ENCODE measurements at regions not wholly inside any gene's neighbourhood (a gene's known extent, or its start where the extent isn't known, plus 50 kb on each side); places are given as distances from the start of the nearest gene placed in this dataset.

GRCh38 chr4:105074097-105074496 is 72.6 kb upstream of the TET2 start:
- H3K4me1 Mint-ChIP-seq, result no peaks in the 10 kb centered on the region
- no peak overlapping the region for H3K4me3 Mint-ChIP-seq
- H3K27me3 Mint-ChIP-seq (ENCODE audit: low read depth), result no peaks in the 10 kb centered on the region
- no peak overlapping the region for H3K27ac Mint-ChIP-seq
- no peaks in the 10 kb centered on the region for H3K36me3 Mint-ChIP-seq (ENCODE audit: low read depth)
- no peaks in the 10 kb centered on the region for H3K9me3 Mint-ChIP-seq
- TF ChIP-seq, protein P1, sequence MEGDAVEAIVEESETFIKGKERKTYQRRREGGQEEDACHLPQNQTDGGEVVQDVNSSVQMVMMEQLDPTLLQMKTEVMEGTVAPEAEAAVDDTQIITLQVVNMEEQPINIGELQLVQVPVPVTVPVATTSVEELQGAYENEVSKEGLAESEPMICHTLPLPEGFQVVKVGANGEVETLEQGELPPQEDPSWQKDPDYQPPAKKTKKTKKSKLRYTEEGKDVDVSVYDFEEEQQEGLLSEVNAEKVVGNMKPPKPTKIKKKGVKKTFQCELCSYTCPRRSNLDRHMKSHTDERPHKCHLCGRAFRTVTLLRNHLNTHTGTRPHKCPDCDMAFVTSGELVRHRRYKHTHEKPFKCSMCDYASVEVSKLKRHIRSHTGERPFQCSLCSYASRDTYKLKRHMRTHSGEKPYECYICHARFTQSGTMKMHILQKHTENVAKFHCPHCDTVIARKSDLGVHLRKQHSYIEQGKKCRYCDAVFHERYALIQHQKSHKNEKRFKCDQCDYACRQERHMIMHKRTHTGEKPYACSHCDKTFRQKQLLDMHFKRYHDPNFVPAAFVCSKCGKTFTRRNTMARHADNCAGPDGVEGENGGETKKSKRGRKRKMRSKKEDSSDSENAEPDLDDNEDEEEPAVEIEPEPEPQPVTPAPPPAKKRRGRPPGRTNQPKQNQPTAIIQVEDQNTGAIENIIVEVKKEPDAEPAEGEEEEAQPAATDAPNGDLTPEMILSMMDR (IDR thresholded peaks at IDR 0.05; ENCODE audit: unreplicated experiment in 3 of 3), result no peak

- H3K4me1 Mint-ChIP-seq, result no peaks in the 10 kb centered on the region
- no peaks in the 10 kb centered on the region for H3K27me3 Mint-ChIP-seq (ENCODE audit: low read depth)
- no peaks in the 10 kb centered on the region for H3K36me3 Mint-ChIP-seq (ENCODE audit: low read depth)
- H3K27ac Mint-ChIP-seq, result no peak overlapping the region
- H3K4me3 Mint-ChIP-seq, result no peak overlapping the region
- peaks cover 5% of the 10 kb centered on the region for H3K9me3 Mint-ChIP-seq
- TF ChIP-seq, protein P1 (IDR thresholded peaks at IDR 0.05; ENCODE audit: unreplicated experiment in 3 of 3), result no peak
Measured at GRCh38 chr4:105075045-105075444, 71.6 kb upstream of the TET2 start.

- Mint-ChIP-seq H3K4me3 (no peak overlapping the region), H3K27ac (no peak overlapping the region), H3K36me3 (ENCODE audit: low read depth) (no peaks in the 10 kb centered on the region), H3K4me1 (peaks cover 17% of the 10 kb centered on the region), H3K27me3 (ENCODE audit: low read depth) (no peaks in the 10 kb centered on the region), H3K9me3 (peaks cover 20% of the 10 kb centered on the region)
- TF ChIP-seq, protein P1 (IDR thresholded peaks at IDR 0.05; ENCODE audit: unreplicated experiment in 3 of 3), result no peak
Measured at GRCh38 chr4:105088110-105088879, 58.4 kb upstream of the TET2 start.

- peaks cover 24% of the 10 kb centered on the region for H3K9me3 Mint-ChIP-seq
- peak overlapping the region; percentile 67 to 78 (median 71) for H3K27ac Mint-ChIP-seq
- H3K36me3 Mint-ChIP-seq (ENCODE audit: low read depth), result no peaks in the 10 kb centered on the region
- H3K4me3 Mint-ChIP-seq, result no peak overlapping the region
- TF ChIP-seq, protein P1 (IDR thresholded peaks at IDR 0.05; ENCODE audit: unreplicated experiment in 3 of 3), result no peak
- H3K4me1 Mint-ChIP-seq, result peaks cover 17% of the 10 kb centered on the region
- H3K27me3 Mint-ChIP-seq (ENCODE audit: low read depth), result no peaks in the 10 kb centered on the region
Measured at GRCh38 chr4:105092356-105092755, 54.3 kb upstream of the TET2 start.

GRCh38 chr4:105092768-105093167 is 53.9 kb upstream of the TET2 start:
- no peak overlapping the region for H3K4me3 Mint-ChIP-seq
- H3K9me3 Mint-ChIP-seq, result peaks cover 24% of the 10 kb centered on the region
- H3K4me1 Mint-ChIP-seq, result peaks cover 13% of the 10 kb centered on the region
- H3K27ac Mint-ChIP-seq, result peak overlapping the region; percentile 67 to 78 (median 71)
- TF ChIP-seq, protein P1 (IDR thresholded peaks at IDR 0.05; ENCODE audit: unreplicated experiment in 3 of 3), result no peak
- no peaks in the 10 kb centered on the region for H3K27me3 Mint-ChIP-seq (ENCODE audit: low read depth)
- no peaks in the 10 kb centered on the region for H3K36me3 Mint-ChIP-seq (ENCODE audit: low read depth)

DNA sequence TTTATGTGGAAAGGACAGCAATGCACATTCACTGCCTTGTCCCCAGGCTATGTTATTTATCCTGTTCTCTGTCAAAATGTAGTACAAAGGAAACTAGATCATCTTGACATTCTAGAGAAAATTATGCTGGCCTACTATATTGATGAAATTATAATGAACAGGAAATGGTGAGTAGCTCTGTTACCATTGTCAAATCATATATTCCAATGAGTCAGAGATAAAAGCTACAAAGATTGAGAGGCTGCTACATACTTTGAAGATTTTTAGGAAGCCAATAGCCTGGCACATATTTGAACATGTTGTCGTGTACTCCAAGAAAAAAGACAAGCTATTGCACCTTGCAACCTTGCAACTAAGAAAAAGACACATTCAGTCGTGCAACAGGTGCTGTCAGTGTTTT is 52.7 kb upstream of the TET2 start:
- no peak overlapping the region for H3K4me3 Mint-ChIP-seq
- H3K4me1 Mint-ChIP-seq, result peaks cover 10% of the 10 kb centered on the region
- H3K27me3 Mint-ChIP-seq (ENCODE audit: low read depth), result no peaks in the 10 kb centered on the region
- peaks cover 35% of the 10 kb centered on the region for H3K9me3 Mint-ChIP-seq
- H3K36me3 Mint-ChIP-seq (ENCODE audit: low read depth), result no peaks in the 10 kb centered on the region
- no peak overlapping the region for H3K27ac Mint-ChIP-seq
- TF ChIP-seq, protein P1 (IDR thresholded peaks at IDR 0.05; ENCODE audit: unreplicated experiment in 3 of 3), result no peak
